Left lobe of liver (tissue), 2 donors: ENCODE measurements at regions not wholly inside any gene's neighbourhood (a gene's known extent, or its start where the extent isn't known, plus 50 kb on each side); places are given as distances from the start of the nearest gene placed in this dataset.
"Not testable (repeated sequence)": the region's sequence is repeated elsewhere in the genome, so short reads cannot be mapped to it uniquely, and the experiment has no call there.

ENCODE experiments used
- ATAC-seq: fragments of 200-7000 bp; cut with Tn5 transposase; one replicate; pipeline ENCODE4 v1.9.1; 2020; ENCODE audit warnings: mild to moderate bottlenecking, moderate library complexity
- DNase-seq: peaks from one replicate; pipeline ENCODE4 v3.0.0-alpha.2; 2020; ENCODE audit warnings: low spot score
- donor health status: DM: no; HTN: no; CAD: no; lungs with moderate emphysema.
- donor health status: DM: no; HTN: yes; CAD: no.

- DNase-seq (no peak), ATAC-seq (no peak)
These were observed 256.3 kb upstream of the ADGRL4 start for GRCh38 chr1:79262745-79263258.

GRCh38 chr1:79259390-79260336 is 253.1 kb upstream of the ADGRL4 start:
- DNase-seq (no peak), ATAC-seq (peak; percentile 74)

GRCh38 chr1:79255421-79255820 is 248.9 kb upstream of the ADGRL4 start:
- ATAC-seq: no peak

DNA sequence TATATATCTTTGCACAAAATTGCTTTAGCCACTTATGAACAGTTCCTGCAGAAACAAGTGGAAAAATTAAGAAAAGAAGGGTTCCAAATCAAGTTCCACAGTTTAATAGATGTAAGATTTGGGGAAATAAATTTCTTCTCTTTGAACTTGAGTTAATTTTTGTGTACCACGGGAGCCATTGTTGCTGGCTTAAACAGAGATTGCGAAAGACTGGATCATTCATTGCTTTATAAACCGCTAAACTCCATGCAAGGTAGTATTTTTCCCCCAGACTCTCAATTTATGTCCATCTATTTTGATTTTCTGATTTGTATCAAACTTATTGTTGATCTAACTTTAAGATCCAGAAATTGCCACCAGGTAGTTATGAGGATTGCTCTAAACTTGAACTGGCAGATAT is 246.1 kb upstream of the ADGRL4 start:
- ATAC-seq (no peak), DNase-seq (no peak)

More at GRCh38 chr1:79255421-79255820, 248.9 kb upstream of the ADGRL4 start:
- no peak for DNase-seq

DNA sequence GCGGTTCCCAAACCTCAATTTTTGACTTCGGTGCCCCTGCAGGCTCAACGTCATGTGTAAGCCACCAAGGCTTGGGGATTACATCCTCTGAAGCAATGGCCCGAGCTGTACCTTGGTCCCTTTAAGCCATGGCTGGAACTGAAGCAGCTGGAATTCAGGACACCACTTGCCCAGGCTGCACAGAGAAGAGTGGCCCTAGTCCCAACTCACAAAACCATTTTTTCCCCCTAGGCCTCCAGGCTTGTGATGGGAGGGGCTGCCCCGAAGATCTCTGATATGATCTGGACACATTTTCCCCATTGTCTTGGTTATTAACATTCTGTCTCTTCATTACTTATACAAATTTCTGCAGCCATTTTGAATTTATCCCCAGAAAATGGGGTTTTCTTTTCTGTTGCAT is 233.3 kb upstream of the ADGRL4 start:
- ATAC-seq (no peak), DNase-seq (no peak)

GRCh38 chr1:79235301-79236002 is 228.9 kb upstream of the ADGRL4 start:
- no peak for DNase-seq
- ATAC-seq: no peak

DNA sequence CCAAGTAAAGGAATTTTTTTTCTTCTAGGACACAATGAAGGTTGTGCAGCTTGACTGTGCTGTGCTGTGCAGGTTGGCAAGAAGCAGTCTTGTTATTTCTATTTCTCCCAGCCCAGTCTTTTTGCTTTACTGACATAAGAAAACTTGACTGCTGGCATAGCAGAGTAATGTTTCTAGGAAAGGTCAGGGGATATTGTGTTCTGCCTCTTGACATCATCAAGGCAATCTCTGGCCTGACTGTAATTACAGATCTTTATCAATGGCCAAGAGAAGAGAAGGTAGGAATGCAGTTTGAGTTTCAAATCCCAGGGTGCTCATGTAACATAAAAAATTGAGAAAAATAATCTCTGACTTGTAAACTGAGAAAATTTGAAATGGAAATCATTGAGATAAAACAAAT is 226.3 kb upstream of the ADGRL4 start:
- ATAC-seq (no peak), DNase-seq (no peak)

DNA sequence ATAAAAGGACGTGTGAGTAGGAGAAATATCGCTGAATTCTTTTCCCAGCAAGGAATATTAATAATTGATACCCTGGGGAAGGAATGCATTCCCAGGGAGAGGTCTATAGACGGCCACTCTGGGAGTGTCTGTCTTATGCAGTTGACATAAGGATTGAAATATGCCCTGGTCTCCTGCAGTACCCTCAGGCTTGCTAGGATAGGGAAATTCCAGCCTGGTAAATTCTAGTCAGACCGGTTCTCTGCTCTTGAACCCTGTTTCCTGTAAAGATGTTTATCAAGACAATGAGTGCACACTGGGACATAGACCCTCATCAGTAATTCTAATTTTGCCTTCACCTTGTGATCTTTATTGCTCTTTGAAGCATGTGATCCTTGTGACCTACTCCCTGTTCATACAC is 224.2 kb upstream of the ADGRL4 start:
- ATAC-seq, DNase-seq: not testable (repeated sequence)

DNA sequence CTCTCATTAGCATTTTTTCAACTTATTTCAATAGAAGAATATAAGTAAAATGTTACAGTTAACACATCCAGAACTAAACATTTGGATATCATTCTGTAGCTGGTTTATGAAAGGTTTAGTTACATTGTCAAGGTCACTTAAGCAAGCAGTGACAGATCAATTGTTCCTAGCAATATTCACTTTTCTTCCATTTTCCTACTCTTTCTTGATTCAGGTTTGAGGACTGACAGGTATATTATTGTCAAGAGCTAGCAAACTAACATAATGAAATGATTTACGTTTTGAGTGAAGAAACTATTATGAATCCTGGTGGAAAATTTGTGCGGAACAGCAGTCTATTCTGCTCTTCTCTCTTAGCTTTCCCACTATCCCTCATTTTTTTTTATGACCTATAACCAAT is 220.4 kb upstream of the ADGRL4 start:
- no peak for DNase-seq
- no peak for ATAC-seq

- DNase-seq (no peak), ATAC-seq (no peak)
These were observed 218.0 kb upstream of the ADGRL4 start for GRCh38 chr1:79224537-79224936.

DNA sequence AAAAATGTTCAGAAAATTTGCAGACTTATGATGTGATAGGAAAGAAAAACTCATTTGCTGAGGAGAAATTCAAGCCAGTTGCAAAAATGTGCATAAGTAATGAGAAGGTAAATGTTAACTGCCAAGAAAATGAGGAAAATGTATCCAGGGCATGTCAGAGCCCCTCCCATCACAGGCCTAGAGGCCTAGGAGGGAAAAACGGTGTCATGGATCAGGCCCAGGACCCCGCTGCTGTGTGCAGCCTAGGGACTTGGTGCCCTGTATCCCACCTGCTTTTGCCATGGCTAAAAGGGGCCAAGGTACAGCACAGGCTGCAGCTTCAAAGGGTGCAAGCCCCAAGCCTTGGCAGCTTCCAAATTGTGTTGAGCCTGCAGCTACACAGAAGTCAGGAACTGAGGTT is 214.0 kb upstream of the ADGRL4 start:
- no peak for ATAC-seq
- no peak for DNase-seq

DNA sequence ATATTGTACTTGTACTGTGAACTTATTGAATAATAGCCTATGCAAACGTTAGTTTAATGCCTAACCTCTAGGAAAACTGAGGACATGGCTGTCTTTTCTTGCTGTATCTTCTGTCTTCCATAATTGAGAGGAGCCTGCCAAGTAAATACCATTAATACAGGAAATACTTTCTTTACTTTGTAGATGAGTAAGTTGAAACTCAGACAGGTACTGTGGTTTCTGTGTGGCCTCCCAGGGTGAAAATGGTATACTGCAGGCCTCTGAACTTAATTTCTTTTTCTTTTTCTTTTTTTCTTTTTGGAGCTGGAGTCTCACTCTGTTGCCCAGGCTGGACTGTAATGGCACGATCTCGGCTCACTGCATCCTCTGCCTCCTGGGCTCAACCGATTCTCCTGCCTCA is 208.8 kb upstream of the ADGRL4 start:
- no peak for ATAC-seq
- DNase-seq: no peak

DNA sequence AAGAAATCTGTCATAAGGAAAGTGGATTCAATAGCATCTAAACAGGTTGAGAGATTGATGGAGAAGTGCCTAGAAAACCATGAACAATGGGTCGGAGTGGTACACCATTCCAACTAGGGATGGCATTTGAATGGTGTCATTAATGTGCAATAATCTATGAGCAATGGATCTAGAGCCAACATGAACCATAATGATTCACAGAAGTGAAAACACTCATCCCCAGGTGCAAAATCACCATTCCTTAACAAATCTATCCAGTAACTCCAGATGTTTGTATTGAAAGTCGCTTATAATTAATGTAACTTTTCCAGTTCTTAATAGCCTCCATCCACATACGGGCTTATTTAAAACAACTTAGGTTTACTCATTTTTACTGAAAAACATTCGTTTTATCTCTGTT is 201.3 kb upstream of the ADGRL4 start:
- DNase-seq: no peak
- no peak for ATAC-seq

DNA sequence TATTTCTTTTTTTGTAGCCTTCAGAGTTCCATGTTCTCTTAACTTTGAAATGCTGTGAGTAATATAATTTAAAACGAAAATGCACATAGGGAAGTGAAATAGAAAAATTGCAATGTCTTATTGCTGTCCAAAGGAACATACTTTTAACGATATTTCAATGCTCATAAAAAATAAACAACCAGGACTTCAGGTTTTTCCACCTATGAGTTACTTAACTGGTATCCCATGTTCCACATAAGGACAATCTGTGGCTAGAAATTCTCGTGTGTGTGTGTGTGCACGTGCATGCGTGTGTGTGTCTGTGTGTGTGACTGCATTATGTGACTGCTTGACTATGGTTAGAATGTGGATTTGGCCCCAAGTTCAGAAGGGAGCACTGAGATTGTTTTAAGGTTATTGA is 200.8 kb upstream of the ADGRL4 start:
- no peak for ATAC-seq

DNA sequence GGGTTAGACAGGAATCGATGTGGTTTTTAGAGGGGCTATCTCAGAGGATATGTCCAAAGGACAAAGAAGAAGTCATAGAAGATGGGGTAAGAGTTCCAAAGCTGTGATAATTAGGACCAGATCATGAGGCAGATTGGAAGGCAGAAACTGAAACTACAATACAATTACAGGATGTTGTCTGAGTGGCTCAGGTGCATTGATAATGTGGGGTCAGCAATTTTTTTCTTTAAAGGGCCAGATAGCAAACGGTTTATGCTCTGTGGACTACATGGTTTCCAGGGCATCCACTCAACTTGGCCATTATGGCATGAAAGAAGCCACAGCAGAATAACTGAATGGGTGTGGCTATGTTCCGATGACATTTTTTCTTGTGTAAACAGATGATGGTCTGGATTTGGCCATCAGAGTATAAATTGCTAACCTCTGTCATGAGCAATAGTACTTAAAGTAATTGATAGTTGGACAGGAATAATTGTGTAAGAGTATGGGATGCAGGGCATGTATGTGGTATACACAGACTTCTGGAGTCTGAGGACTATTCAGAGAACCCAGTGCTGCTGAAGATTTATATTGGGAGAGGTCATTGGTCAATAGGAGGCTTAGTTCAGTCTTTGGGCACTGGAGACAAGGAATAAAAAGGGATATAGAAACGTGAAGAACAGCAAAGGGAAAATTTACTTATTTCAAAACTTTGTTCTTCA is 198.4 kb upstream of the ADGRL4 start:
- DNase-seq (no peak), ATAC-seq (no peak)

More for the DNA sequence above, 200.8 kb upstream of the ADGRL4 start:
- DNase-seq: no peak

GRCh38 chr1:79198832-79199231 is 192.3 kb upstream of the ADGRL4 start:
- ATAC-seq (no peak), DNase-seq (no peak)

DNA sequence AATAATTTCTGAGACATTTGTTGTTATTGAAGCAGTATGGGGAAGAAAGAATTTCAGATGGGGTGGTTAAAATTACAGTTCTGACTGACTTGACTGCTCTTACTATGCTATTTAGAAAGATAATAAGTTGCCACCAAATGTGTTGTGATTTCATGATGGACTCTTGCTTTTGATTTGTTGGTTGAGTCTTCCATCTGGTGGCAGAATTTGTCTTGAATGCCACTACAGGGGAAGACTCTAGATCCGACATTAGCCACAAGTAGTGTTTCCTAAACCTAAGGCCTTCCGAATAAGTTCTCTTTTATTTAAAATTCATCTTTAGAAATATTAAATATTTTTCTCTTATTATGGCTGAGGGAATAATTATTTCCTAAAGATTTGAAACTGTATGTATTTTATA is 190.9 kb upstream of the ADGRL4 start:
- ATAC-seq: no peak

GRCh38 chr1:79196211-79196610 is 189.7 kb upstream of the ADGRL4 start:
- no peak for ATAC-seq
- no peak for DNase-seq

More for the DNA sequence above, 190.9 kb upstream of the ADGRL4 start:
- DNase-seq: no peak

DNA sequence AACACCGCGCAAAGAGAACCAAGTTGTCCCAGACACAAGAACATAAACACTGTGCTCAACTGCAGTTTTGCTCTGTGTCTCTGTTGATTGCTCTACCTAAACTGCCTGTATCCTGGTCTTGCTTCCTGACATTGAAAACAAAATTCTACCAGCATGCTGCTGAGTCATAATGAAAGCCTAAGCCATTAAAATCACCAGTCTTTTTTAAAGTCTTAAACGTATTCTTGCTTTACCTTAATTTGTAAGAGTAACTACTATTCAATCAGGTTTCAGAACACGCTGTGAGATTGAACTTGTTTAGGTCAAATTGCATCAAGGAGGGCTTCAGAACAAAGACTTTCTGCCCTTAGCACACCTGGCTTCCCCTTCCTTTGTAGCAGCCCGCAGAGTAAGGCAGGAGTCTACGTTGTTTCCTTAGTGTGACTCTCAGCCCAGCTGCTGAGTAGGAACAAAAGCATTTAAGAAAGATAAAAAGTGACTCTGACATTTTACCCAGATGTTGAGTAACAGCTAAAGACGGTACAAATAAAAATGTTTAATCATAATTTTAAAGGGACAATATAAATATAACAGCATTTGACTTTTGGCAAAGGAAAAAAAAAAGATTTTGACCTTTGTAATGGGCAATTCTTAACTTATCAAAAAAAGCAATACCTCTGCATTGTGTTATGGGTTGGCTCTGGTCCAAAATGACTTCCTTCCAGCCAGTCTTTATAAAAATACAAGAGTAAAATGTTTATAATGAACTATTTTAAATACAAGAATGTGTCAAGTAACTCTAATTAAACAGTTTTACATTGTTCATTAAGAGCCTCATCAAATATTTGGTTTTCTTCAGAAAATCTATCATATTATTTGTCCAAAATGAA is 186.9 kb upstream of the ADGRL4 start:
- no peak for ATAC-seq

DNA sequence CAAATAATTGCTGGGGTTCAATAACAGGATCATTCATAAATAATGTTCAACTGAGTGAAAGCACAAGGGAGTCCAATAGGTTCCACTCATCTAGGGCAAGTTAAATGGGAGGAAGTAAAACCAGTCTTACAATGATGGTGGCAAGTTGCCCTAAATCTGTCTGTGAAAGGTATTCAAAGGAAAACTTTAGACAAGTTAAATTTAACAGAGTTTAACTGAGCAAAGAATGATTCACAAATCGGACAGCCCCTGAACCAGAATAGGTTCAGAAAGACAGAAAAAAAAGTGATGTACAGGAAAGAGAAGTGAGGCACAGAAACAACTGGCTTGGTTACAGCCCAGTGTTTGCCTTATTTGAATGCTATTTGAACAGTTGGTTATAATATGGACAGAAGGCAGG is 183.5 kb upstream of the ADGRL4 start:
- no peak for ATAC-seq
- DNase-seq: no peak

More for the DNA sequence above, 186.9 kb upstream of the ADGRL4 start:
- DNase-seq: no peak
